HG02973 (cell line): ENCODE measurements at regions not wholly inside any gene's neighbourhood (a gene's known extent, or its start where the extent isn't known, plus 50 kb on each side); places are given as distances from the start of the nearest gene placed in this dataset.

Experiments
- ATAC-seq: cut with Tn5 transposase; IDR thresholded peaks from one replicate; pipeline ENCODE4 v1.9.1; 2021; ENCODE audit warnings: moderate library complexity; ENCODE audit not compliant: unreplicated experiment

DNA sequence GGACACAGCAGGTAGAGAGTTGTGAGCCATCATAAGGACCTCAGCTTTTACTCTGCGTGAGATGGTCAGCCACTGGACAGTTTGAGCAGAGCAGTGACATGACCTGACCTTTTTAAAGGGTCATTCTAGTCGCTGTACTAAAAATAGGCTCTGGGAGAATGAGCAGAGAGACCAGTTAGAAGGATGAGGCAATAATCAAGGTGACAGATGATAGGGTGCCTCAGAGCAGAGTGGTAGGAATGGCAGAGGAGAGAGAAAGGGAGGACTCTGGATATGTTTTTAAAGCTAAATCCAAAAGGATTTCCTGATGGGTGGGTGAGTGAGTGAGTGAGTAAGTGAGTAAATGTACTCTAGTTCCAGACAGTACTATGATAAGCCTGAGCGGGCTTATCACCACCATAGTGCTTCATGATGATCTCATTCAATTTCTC is 83.6 kb upstream of the ARHGAP5 start:
- ATAC-seq: no peak

DNA sequence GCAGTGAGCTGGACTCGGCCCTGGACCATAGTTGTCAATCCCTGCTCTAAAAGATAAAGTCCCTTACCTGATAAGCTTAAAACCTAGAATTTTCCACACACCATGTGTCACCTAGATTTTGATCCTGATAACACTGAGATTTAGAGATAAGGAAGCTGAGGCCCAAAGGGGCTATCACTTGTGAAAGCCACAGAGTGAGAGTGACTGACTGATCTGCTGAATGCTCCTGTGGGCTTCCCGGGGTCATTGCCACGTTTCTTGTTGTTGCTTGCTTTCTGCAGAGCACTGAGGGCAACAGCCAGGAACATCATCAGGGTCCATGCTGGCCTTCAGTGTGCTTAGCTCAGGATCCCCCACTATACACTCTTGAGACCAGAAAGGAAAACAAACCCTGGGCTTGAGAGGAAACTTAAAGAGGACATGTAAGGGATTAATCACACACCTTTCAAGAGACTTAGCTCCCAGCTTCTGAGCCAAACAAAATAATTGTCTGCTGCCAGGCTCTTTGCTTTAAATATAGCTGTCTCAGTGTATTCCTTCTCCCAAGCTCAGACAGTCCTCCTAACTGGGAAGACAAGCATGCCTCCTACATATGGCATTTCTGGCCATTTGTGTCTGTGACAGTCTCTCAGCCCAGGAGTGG is 82.6 kb upstream of the ARHGAP5 start:
- ATAC-seq: no peak

DNA sequence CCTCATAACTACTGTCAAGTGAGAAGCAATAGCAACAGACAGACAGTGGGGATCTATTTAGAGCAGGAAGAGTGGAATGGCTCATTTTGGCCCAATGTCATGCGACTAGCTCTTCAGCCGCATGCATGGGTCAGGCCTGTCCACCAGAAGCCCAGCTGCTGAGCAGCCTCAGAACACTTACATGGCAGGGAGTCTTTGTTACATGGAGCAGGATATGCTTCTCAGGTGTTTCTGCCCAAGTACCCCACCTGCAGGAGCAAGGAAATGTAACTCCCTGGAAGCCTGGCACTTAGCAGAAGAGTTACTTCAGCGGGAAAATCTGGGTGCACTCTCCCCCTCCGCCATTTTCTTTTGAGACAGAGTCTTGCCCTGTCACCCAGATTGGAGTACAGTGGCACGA is 73.5 kb upstream of the ARHGAP5 start:
- no peak for ATAC-seq

DNA sequence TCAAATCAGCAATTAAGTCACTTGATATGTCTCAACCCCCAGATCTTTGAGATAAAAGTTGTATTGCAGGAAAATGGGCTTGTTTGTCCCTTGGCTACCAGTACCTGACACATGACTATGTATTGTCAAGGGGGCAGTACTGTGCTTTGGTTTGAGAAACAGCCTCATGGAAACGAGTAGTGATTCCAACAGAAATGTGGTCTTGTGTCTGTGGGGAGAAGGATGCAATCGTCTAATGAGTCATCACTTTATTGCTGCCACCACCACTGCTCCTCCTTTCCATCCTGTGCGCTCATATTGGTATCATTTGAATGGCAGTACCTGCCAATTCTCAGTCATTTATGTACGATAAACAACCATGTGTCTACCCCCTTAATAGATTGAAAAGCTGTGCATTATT is 72.8 kb upstream of the ARHGAP5 start:
- ATAC-seq: no peak

DNA sequence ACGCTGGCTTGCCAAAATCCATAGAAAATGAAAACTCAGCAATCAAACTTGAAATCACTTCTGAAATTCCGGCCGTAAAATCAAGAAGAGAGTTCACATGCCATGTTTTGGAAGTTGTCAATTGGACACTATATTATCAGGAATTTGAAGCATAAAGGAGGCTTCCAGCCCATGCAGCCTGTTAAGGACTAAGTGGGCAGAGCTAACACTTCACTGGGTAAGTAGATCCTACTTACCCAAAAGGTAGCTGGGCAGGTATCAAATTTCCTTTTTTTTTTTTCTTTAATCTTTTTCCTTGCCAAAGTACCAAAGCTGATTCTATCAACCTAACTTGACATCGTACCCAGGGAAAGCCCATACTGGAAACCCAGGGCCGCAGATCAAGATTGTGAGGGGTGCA is 71.5 kb upstream of the ARHGAP5 start:
- no peak for ATAC-seq

DNA sequence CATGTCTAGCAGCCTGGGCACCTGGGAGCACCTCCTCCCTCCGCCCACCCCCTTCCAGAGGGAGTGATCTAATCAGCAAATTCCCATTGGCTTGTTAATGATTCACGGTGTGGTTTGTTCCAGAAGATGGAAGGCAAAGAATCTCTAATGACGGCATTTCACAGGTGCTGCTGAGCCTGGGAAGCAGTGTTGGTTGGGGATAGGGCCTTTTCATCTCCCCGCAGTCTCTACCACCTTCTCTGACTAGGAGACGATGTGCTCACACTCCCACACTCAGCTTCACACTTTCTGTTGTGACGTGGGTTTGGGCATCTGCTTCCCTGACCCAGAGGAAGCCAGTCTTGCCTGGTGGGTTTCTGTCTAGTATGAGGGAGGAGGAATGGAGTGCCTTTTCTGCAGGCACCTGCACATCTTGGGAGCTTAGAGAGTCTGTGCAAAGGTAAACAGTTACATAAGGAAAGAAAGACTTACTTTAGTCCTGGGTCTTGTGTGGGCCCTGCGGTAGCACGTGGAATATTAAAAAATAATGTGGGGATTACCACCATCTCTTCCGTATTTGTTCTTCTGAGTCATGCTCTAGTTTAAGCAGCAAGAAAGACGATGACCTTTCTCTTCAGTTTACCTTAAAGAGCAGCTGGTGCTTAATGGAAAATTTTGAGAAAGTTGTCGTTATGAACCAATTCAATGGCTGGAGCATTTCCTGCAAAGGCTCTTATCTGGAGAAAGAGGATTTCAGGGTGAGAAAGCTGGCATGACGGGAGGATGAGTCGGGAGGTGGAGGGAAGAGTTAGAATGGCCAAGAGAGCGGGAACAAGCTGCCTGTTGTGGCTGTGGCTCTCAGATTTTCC is 70.6 kb upstream of the ARHGAP5 start:
- no peak for ATAC-seq

DNA sequence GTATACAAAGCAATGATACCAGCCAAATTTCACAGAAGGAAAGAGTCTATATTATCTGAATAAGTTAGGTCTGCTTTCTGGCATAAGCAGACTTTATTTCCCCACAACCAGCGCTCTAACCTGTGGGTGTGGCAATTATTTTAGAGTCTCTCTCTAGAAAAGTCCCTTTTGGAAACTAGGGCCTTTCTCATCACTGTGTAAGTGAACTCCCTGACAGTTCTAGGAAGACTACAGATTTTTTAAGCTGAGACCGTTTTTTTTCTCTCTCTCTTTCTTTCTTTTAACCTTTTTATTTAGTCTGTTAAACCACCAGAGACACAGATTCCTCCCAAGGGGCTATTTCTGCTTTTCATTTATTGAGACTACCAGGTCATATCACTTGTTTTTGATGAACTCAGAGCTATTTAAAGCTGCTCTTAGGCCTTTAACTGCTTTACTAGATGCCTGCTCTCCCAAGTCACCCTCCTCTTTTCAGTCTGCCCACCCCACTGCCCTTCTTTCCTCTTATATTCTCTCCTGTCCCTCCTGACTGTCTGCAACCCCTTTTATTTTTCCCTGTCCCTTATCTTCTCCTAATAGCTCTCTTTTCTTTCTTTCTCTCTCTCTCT is 69.2 kb upstream of the ARHGAP5 start:
- no peak for ATAC-seq

DNA sequence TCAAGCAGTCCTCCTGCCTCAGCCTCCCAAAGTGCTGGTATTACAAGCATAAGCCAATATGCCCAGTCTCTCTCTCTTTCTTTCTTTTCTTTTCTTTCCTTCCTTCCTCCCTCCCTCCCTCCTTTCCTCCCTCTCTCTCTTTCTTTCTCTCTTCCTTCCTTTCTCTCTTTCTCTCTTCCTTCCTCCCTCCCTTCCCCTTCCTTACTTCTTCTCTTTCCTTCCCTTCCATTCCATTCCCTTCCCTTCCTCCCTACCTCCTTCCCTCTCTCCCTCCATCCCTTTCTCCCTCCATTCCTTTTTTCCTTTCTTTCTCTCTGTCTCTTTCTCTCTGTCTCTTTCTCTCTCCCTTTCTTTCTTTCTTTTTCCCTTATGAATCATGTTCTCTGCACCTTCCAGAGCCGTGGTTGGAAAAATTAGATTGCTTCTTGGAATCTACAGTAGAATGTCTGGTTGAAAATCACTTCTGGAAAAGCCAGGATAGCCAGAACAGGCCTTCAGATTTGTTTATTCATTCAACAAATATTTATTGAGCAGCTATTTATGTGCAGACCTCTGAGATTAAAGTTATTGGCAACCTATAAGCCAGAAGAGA is 68.4 kb upstream of the ARHGAP5 start:
- ATAC-seq: no peak

DNA sequence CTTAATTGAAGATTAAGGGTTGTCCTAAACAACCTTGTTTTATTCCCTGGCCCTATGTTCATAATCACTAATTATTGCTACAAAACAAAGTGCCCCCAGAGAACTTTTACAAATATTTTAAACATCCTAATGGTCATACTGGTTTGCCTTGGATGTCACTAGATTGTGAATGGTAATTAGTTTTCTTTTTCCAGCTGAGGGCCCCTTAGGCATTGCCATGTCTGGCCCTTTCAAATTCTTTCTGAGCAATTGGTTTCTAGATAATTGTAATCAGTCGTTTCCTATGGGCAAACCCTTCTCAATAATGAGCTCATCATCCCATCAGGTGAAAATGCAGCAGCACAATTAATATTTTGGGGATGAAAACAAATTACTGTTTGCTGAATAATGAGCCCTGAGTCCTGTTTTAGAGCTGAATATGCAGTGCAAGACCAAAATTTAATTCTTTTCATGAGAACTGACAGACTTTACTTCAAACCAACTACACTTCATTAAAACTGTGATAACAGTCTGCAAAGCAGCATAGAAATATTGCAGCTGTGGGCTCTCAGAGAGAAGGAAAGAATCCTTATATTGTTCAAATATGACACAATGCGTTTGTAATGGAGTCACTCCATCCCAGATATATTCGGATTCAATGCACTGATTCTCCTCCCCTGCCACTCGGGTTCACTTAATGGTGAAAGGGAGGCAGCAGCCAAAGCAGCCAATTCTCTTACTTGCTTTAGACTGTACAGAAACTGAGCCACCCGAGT is 67.7 kb upstream of the ARHGAP5 start:
- ATAC-seq: no peak

DNA sequence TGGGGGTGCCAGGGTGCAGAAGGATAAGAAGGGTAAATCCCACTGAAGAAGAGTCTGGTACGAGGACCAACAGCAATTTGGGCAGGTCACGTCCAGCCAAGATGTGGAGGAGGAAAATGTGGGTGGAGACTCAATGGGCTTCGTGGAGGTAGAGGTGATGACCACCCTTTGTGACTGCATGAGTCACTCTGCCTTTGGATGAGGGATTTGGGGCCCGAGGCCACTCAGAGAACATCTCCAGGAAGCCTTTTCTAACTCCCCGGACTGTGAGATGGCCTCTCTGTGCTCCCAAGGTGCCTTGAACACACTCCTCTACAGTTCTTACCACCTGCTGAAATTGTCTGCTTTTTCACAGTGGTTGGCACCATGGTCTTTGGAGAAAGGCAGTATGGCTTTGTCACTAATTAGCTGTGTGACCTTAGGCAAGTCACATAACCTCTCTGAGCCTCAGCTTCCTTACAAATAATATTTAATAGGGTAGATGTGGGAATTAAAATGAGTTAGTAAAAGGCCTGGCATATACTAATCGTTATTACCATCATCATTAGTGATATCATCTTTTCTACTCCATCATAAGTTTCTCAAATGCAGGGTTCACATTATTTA is 67.0 kb upstream of the ARHGAP5 start:
- no peak for ATAC-seq

DNA sequence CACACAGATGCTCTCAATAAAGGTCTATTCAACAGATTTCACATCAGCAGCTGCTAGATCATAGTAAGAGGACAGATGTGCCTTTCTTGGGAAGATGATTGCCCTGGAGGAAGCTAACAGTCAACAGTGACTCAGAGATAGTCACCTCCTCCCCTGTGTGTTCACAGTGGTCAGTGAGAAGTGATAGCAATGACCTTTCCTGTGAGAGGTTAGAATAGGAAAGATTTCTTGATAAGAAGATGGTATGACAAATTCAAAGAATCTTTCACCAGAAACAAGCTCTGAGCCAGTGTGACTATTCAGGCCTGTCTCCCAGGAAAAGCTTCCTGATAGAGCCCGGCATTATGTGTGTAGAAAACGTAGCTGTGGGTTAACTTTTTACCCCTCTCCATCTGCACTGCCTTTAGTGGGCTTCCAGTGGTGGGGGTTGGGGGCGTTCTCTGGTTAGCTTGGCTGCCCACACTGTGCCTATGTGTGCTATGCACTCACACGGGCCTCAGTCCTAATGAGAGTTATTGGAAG is 66.4 kb upstream of the ARHGAP5 start:
- ATAC-seq: no peak

DNA sequence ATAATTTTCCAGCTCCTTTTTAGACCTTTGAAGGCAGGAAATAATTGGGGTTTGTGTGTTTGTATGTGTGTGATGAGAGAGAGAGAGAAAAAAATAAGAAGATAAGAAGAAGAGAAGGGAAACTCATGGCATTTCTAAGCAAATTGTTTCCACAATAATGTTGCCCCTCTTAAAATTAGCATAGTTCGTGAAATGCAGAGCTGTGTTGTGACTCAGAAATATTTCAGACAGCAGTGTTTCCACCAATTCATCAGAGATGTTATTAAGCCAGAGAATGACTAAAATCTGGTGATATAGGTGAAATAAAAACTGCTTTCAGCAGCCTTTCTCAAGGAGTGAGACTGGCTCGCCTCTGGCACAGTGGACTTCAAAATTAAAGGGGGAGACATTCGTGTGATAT is 65.9 kb upstream of the ARHGAP5 start:
- no peak for ATAC-seq

DNA sequence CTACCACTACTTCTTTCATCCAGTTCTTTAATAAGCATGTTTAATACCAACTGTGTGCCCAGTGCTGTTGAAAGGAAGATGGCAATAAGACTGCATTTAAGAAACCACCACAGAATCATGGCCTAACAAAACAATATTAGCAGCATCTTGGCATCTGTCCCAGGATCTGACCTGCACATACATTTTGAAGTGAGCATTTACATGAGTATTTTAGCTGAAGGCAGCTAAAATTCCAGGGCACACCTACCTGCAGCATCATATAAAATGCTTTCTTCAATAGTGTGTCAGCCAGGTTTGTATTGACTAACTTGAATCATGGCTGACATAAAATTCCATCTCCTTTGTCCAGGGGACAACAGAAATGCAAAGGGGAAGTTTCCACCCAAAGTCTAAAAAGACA is 65.0 kb upstream of the ARHGAP5 start:
- ATAC-seq: no peak

DNA sequence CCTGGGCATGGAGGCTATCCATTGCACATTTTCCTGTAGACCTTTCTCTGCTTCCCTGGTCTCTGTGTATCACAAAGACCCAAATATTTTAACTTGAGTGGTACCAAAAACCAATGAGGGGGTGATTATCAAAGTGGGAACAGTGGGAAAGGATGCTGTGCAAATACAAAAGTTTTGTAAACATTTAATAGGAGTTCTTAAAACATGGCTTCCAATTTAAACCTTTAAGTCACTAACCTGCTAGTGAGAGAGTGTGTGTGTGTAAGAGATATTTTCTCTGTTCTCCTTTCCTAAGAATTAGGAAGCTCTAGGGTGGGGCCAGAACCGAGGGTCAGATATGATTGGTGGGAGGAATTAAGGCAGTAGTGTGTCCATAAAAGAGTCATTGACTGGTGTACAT is 64.5 kb upstream of the ARHGAP5 start:
- no peak for ATAC-seq

DNA sequence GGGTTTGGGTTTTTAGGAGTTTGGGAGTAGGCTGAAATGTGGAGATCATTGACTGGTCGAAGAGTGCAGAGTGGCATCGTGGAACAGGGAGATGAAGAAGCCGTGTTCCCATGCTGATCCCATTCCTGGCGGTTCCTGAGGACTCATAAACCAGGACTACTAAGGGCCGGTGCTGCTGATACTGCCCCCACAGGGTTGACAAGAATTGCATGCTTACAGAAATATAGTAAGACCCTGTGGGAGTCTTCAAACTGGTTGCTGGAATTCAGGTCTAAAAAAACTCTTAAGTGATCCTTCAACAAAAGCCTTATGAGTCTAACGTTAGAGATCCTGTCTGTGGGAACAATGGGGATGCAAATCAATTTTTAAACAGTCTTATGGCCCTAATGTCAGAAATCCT is 64.0 kb upstream of the ARHGAP5 start:
- no peak for ATAC-seq

DNA sequence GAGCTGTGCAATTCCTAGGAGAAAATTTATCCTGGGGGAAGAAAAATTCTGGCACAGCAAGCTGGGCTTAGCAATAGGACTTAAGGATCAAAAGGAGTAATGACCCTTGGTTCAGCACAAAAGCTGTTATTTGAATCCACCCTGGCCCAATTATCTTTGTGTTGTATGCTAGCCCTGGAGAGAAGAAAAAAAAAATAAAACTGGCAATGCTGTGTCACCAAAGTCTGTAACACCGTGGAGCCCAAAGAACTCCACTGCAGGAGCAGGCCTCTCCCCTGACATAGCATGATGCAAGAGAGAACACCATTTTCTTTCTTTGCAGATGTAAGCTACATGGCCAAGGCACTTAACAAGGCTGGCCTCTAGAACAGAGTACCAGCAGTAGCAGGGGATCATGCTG is 63.0 kb upstream of the ARHGAP5 start:
- no peak for ATAC-seq

DNA sequence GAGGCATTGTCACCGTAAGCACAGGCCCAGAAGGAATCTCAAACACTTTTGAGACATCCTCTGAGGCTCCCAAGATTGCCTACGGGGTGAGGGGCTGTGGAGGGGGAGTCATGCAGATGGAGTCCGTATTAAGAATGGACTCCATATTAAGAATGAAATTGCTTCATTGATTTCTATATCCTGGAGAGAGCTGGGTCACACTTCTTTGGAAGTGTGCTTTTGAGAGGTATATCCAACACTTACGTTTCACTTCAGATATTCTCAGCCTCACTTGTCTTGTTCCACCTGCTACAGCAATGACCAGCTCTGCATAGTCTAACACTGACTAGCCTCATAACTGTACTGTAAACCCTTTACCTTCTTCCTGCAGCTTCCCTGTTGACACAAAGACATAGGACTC is 62.6 kb upstream of the ARHGAP5 start:
- no peak for ATAC-seq

DNA sequence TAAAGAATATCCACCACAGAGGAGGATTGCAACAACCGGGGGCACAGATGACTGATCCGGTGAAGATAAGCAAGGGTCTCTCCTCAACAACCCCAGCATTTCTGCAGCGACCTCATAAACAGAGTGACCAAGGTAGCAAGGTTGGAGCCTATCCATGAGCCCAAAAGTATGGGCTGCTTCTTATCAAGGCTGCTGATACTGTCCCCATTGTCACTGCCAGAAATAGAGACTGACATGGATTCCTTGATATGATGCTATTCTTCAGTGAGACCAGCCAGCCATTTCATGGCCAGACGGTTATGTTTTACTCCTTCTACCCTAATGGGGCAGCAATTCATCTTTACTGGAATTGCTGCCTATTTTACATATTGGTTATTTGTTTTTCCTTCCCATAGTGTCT is 61.9 kb upstream of the ARHGAP5 start:
- no peak for ATAC-seq

DNA sequence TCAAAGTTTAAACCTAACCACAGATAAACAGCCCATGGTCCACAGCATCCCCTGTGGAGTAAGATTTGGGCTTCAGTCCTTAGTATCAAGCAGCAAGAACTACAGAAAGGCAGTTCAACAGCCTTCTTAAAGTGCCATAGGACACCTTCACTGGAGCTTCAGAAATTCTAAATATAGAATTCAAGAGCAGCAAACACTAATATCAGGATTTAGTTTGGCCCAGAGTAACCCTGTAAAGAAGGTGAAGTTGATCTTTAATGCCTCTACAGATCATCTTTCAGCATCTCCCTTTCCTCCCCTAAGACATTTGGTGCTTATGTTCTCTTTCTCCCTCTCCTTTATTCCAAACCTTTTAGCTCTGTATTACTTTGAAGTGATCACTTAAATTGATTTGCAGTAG is 59.5 kb upstream of the ARHGAP5 start:
- no peak for ATAC-seq

DNA sequence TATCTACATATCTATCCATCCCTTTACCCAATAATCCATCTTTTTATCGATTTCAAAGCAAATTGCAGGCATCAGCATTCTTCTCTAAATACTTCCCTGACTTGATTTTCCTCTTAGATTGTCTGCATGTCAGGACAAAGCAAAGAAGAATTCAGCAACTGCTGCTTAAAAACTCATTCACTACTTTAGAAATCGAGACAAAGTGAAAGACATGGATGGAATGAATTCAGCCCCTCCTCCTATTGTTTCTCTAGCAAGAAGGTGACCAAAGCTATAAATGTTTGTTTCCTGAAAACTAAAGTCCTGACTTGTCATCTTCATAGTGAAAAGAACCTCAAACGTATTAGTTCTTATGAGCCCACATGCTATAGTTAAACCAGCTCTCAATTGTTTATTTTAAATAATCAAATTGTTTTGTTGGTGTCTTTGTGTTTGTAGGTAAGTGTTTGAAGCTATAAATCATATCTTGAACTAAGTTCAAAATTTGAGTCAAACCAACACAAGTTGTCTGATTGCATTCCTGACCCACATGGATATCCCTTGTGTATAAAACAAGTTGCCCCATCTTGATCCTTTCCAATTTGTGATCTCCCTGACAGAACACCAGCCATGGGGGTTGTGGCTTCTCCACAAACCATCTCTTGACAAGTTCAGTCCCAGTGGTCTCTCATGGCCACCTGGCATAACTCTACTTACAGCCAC is 58.6 kb upstream of the ARHGAP5 start:
- no peak for ATAC-seq
